OCI-LY3 (cell line): ENCODE measurements at regions not wholly inside any gene's neighbourhood (a gene's known extent, or its start where the extent isn't known, plus 50 kb on each side); places are given as distances from the start of the nearest gene placed in this dataset.

ENCODE experiments used
- H2AFZ ChIP-seq: fragments of 200-600, 300-600 bp; shearing (Covaris generic); 2 replicates; pipeline ENCODE4 v1.6.0; 2014; ENCODE audit warnings: antibody characterized with exemption, low read depth, low read length
- H3K27ac ChIP-seq: fragments of 200-600, 300-600 bp; sonication (generic); 2 replicates; pipeline ENCODE4 v1.5.1; 2014; ENCODE audit warnings: mild to moderate bottlenecking, low read length, moderate library complexity, mixed read lengths
- H3K27me3 ChIP-seq: fragments of 200-600, 300-600 bp; sonication (generic); 2 replicates; pipeline ENCODE4 v1.6.1; 2014; ENCODE audit warnings: low read depth, low read length, mixed read lengths
- H3K36me3 ChIP-seq: fragments of 200-600, 300-600 bp; sonication (generic); replicated peaks from 2 replicates; pipeline ENCODE3; 2014; ENCODE audit warnings: low read depth, low read length, mixed read lengths
- H3K4me1 ChIP-seq: fragments of 300-600, 200-600 bp; sonication (generic); 2 replicates; pipeline ENCODE4 v1.6.1; 2014; ENCODE audit warnings: low read length, mixed read lengths
- H3K4me2 ChIP-seq: fragments of 200-600, 300-600 bp; sonication (generic); 2 replicates; pipeline ENCODE4 v1.6.1; 2014; ENCODE audit warnings: low read length, mixed read lengths
- H3K4me3 ChIP-seq: fragments of 300-600, 200-600 bp; sonication (generic); 2 replicates; pipeline ENCODE4 v1.5.1; 2014; ENCODE audit warnings: antibody characterized with exemption, mild to moderate bottlenecking, low read length, moderate library complexity
- H3K79me2 ChIP-seq: fragments of 300-600, 200-600 bp; shearing (Covaris generic); 2 replicates; pipeline ENCODE4 v1.6.1; 2014; ENCODE audit warnings: mild to moderate bottlenecking, low read length, mixed read lengths
- H3K9ac ChIP-seq: fragments of 300-600, 200-600 bp; shearing (Covaris generic); 2 replicates; pipeline ENCODE4 v1.6.0; 2014; ENCODE audit warnings: mild to moderate bottlenecking, low read length, moderate library complexity
- H3K9me3 ChIP-seq: fragments of 200-600, 300-600 bp; shearing (Covaris generic); 2 replicates; pipeline ENCODE4 v1.6.1; 2014; ENCODE audit warnings: low read length, mixed read lengths; ENCODE audit not compliant: insufficient read depth
- H4K20me1 ChIP-seq: fragments of 200-600, 300-600 bp; sonication (generic); 2 replicates; pipeline ENCODE4 v1.6.1; 2016; ENCODE audit warnings: low read length, mixed read lengths; ENCODE audit not compliant: insufficient read depth
- CTCF ChIP-seq: fragments of 200-600, 300-600 bp; sonication (generic); IDR thresholded peaks from 2 replicates; pipeline ENCODE4 v1.5.1; 2014; ENCODE audit warnings: antibody characterized with exemption, low read length, low read depth
- EZH2phosphoT487 ChIP-seq: fragments of 200-600 bp; shearing (Covaris generic); IDR thresholded peaks from 2 replicates; pipeline ENCODE4 v1.6.1; 2018; ENCODE audit warnings: antibody characterized with exemption, mixed run types, low read depth

GRCh38 chr1:82899017-82899416 lies 1098.3 kb downstream of the ADGRL2 start:
- Histone ChIP-seq H4K20me1 (no peaks in the 10 kb centered on the region), H3K27me3 (no peaks in the 10 kb centered on the region), H2AFZ (no peak overlapping the region), H3K4me2 (no peak overlapping the region), H3K27ac (no peak overlapping the region), H3K4me3 (no peak overlapping the region), H3K9me3 (no peaks in the 10 kb centered on the region), H3K9ac (no peak overlapping the region), H3K79me2 (no peaks in the 10 kb centered on the region), H3K36me3 (no peaks in the 10 kb centered on the region), H3K4me1 (no peaks in the 10 kb centered on the region)
- TF ChIP-seq EZH2phosphoT487 (no peak), CTCF (no peak)

GRCh38 chr1:82897549-82897948 lies 1096.8 kb downstream of the ADGRL2 start:
- H3K4me3 ChIP-seq, result no peak overlapping the region
- no peaks in the 10 kb centered on the region for H3K79me2 ChIP-seq
- H3K9ac ChIP-seq, result no peak overlapping the region
- no peak overlapping the region for H3K27ac ChIP-seq
- H3K9me3 ChIP-seq, result no peaks in the 10 kb centered on the region
- H3K27me3 ChIP-seq, result no peaks in the 10 kb centered on the region
- H3K4me1 ChIP-seq, result no peaks in the 10 kb centered on the region
- no peak overlapping the region for H2AFZ ChIP-seq
- no peaks in the 10 kb centered on the region for H4K20me1 ChIP-seq
- no peak for TF ChIP-seq EZH2phosphoT487
- TF ChIP-seq CTCF, result no peak
- H3K36me3 ChIP-seq, result no peaks in the 10 kb centered on the region
- H3K4me2 ChIP-seq, result no peak overlapping the region

- Histone ChIP-seq H3K4me1 (no peaks in the 10 kb centered on the region), H3K79me2 (no peaks in the 10 kb centered on the region), H3K9ac (no peak overlapping the region), H3K27ac (no peak overlapping the region), H4K20me1 (no peaks in the 10 kb centered on the region), H3K4me3 (no peak overlapping the region), H2AFZ (no peak overlapping the region), H3K36me3 (no peaks in the 10 kb centered on the region), H3K4me2 (no peak overlapping the region), H3K9me3 (no peaks in the 10 kb centered on the region), H3K27me3 (no peaks in the 10 kb centered on the region)
- TF ChIP-seq EZH2phosphoT487 (no peak), CTCF (no peak)
These were observed 1095.3 kb downstream of the ADGRL2 start for GRCh38 chr1:82896036-82896435.

- H3K4me2 ChIP-seq, result no peak overlapping the region
- H3K4me1 ChIP-seq, result no peaks in the 10 kb centered on the region
- no peak overlapping the region for H3K9ac ChIP-seq
- no peaks in the 10 kb centered on the region for H4K20me1 ChIP-seq
- no peak overlapping the region for H3K4me3 ChIP-seq
- TF ChIP-seq CTCF (no peak), EZH2phosphoT487 (no peak)
- H3K9me3 ChIP-seq, result no peaks in the 10 kb centered on the region
- no peak overlapping the region for H2AFZ ChIP-seq
- H3K36me3 ChIP-seq, result no peaks in the 10 kb centered on the region
- H3K79me2 ChIP-seq, result no peaks in the 10 kb centered on the region
- H3K27ac ChIP-seq, result no peak overlapping the region
- no peaks in the 10 kb centered on the region for H3K27me3 ChIP-seq
These were observed 1093.9 kb downstream of the ADGRL2 start for GRCh38 chr1:82894635-82895034.
